HFF-Myc (cell line): ENCODE measurements at regions not wholly inside any gene's neighbourhood (a gene's known extent, or its start where the extent isn't known, plus 50 kb on each side); places are given as distances from the start of the nearest gene placed in this dataset.

Experiments
- DNase-seq: peaks from one replicate; pipeline ENCODE4 v3.0.0-alpha.2; 2011; ENCODE audit warnings: low read depth; ENCODE audit errors: extremely low read depth
- H3K4me3 ChIP-seq: replicated peaks from 2 replicates; pipeline ENCODE4 v1.5.1; 2011; ENCODE audit warnings: low read depth, mild to moderate bottlenecking, control low read depth, low read length
- CTCF ChIP-seq: IDR thresholded peaks from 2 replicates; pipeline ENCODE4 v1.5.1; 2012; ENCODE audit warnings: mild to moderate bottlenecking, low read depth, low read length, control low read depth; ENCODE audit errors: missing control alignments

GRCh38 chr6:104087765-104088164, 772.0 kb downstream of the HACE1 start:
- H3K4me3 ChIP-seq = no peak overlapping the region
- DNase-seq = no peak
- no peak for TF ChIP-seq CTCF

- H3K4me3 ChIP-seq = no peak overlapping the region
- no peak for DNase-seq
- no peak for TF ChIP-seq CTCF
These were observed 791.4 kb downstream of the HACE1 start for GRCh38 chr6:104068281-104068680.

GRCh38 chr6:104064876-104065275, 794.8 kb downstream of the HACE1 start:
- H3K4me3 ChIP-seq = no peak overlapping the region
- no peak for DNase-seq
- no peak for TF ChIP-seq CTCF

- no peak for TF ChIP-seq CTCF
- no peak overlapping the region for H3K4me3 ChIP-seq
- no peak for DNase-seq
These were observed 809.3 kb downstream of the HACE1 start for GRCh38 chr6:104050455-104050854.

GRCh38 chr6:104046426-104046825, 813.3 kb downstream of the HACE1 start:
- DNase-seq = no peak
- TF ChIP-seq CTCF = no peak
- H3K4me3 ChIP-seq = no peak overlapping the region

GRCh38 chr6:104031346-104031745, 828.4 kb downstream of the HACE1 start:
- DNase-seq = no peak
- TF ChIP-seq CTCF = no peak
- no peak overlapping the region for H3K4me3 ChIP-seq

GRCh38 chr6:104022126-104022525, 837.6 kb downstream of the HACE1 start:
- no peak overlapping the region for H3K4me3 ChIP-seq
- no peak for TF ChIP-seq CTCF
- DNase-seq = no peak
